SKM-1 treated with dmso at 0.1 percent for 144 hours (cell line): ENCODE measurements at regions not wholly inside any gene's neighbourhood (a gene's known extent, or its start where the extent isn't known, plus 50 kb on each side); places are given as distances from the start of the nearest gene placed in this dataset.

Experiments used
- DNase-seq: peaks from one replicate; lab custom pipeline; 2025; ENCODE audit not compliant: unreplicated experiment; lab: John Stamatoyannopoulos, UW

GRCh38 chr17:45709728-45710288, 74.3 kb upstream of the CRHR1 start:
- no peak for DNase-seq

GRCh38 chr17:45715787-45716186, 68.3 kb upstream of the CRHR1 start:
- no peak for DNase-seq

GRCh38 chr17:45718791-45719190, 65.3 kb upstream of the CRHR1 start:
- no peak for DNase-seq

- no peak for DNase-seq
These were observed 64.6 kb upstream of the CRHR1 start for GRCh38 chr17:45719335-45720071.

- no peak for DNase-seq
These were observed 63.7 kb upstream of the CRHR1 start for GRCh38 chr17:45720386-45720785.

- no peak for DNase-seq
These were observed 62.0 kb upstream of the CRHR1 start for GRCh38 chr17:45722161-45722560.

- DNase-seq = no peak
These were observed 54.7 kb upstream of the CRHR1 start for GRCh38 chr17:45729294-45729907.

- no peak for DNase-seq
These were observed 53.9 kb upstream of the CRHR1 start for GRCh38 chr17:45730192-45730591.

- DNase-seq = no peak
These were observed 52.7 kb upstream of the CRHR1 start for GRCh38 chr17:45731459-45731858.

- DNase-seq = no peak
These were observed 51.1 kb upstream of the CRHR1 start for GRCh38 chr17:45732926-45733505.

- no peak for DNase-seq
These were observed 50.3 kb upstream of the CRHR1 start for GRCh38 chr17:45733781-45734180.
